ENCODE measurements at regions not wholly inside any gene's neighbourhood (a gene's known extent, or its start where the extent isn't known, plus 50 kb on each side); places are given as distances from the start of the nearest gene placed in this dataset.
A peak's percentile ranks its signal among the peaks of the same experiment; 100 is the strongest.

- Histone ChIP-seq H3K4me1 (peaks cover 0 to 42% (median 39%) of the 10 kb centered on the region in 4 donors), H3K27me3 (no peaks in the 10 kb centered on the region), H3K9me3 (peaks cover 0 to 10% (median 7%) of the 10 kb centered on the region in 4 donors), H3K27ac (peak overlapping the region in 1 of 5 donors; percentile 24), H3K36me3 (no peaks in the 10 kb centered on the region), H3K4me3 (no peak overlapping the region)
- 26 to 48% (median 38%) methylated on average over 3 of the region's 3 CpGs for WGBS, 5 donors
- TF ChIP-seq POLR2A (IDR thresholded peaks at IDR 0.05) (no peak), EP300 (IDR thresholded peaks at IDR 0.05) (no peak), POLR2AphosphoS5 (IDR thresholded peaks at IDR 0.05) (no peak), CTCF (IDR thresholded peaks at IDR 0.05) (no peak)
- intact Hi-C loops (cut with DNase I; ENCODE audit: low total_unique reads): no loop called here
- DNase-seq: no peak
Measured at GRCh38 chr5:38613490-38613889, 57.0 kb upstream of the LIFR start.

- Histone ChIP-seq H3K27ac (peak overlapping the region; percentile 10 to 76 (median 63)), H3K36me3 (no peaks in the 10 kb centered on the region), H3K9me3 (peaks cover 0 to 16% (median 7%) of the 10 kb centered on the region in 4 donors), H3K4me1 (peaks cover 0 to 40% (median 33%) of the 10 kb centered on the region in 4 donors), H3K4me3 (no peak overlapping the region), H3K27me3 (no peaks in the 10 kb centered on the region)
- TF ChIP-seq POLR2AphosphoS5 (IDR thresholded peaks at IDR 0.05) (peak in 2 of 3 donors; percentile 78 to 83), EP300 (IDR thresholded peaks at IDR 0.05) (no peak), CTCF (IDR thresholded peaks at IDR 0.05) (no peak), POLR2A (IDR thresholded peaks at IDR 0.05) (no peak)
- 27 to 43% (median 35%) methylated on average over 5 of the region's 5 CpGs for WGBS, 5 donors
- peak; percentile 93 to 95 for DNase-seq
- intact Hi-C loops (cut with DNase I; ENCODE audit: low total_unique reads): no loop called here
Measured at GRCh38 chr5:38613992-38614836, 57.8 kb upstream of the LIFR start.

- H3K27me3 ChIP-seq: no peaks in the 10 kb centered on the region
- intact Hi-C loops (cut with DNase I; ENCODE audit: low total_unique reads): no loop called here
- no peak for DNase-seq
- H3K9me3 ChIP-seq: peaks cover 0 to 16% (median 7%) of the 10 kb centered on the region in 4 donors
- H3K4me1 ChIP-seq: peaks cover 0 to 33% (median 25%) of the 10 kb centered on the region in 4 donors
- H3K4me3 ChIP-seq: no peak overlapping the region
- peak overlapping the region in 3 of 5 donors; percentile 10 to 76 (median 67) for H3K27ac ChIP-seq
- H3K36me3 ChIP-seq: no peaks in the 10 kb centered on the region
- TF ChIP-seq POLR2A (IDR thresholded peaks at IDR 0.05) (no peak), POLR2AphosphoS5 (IDR thresholded peaks at IDR 0.05) (no peak), EP300 (IDR thresholded peaks at IDR 0.05) (no peak), CTCF (IDR thresholded peaks at IDR 0.05) (no peak)
- 79 to 89% (median 86%) methylated on average over 1 of the region's 1 CpG for WGBS, 5 donors
Measured at GRCh38 chr5:38615042-38615441, 58.6 kb upstream of the LIFR start.

GRCh38 chr5:38615981-38616451 lies 59.6 kb upstream of the LIFR start:
- TF ChIP-seq CTCF (IDR thresholded peaks at IDR 0.05) (no peak), POLR2AphosphoS5 (IDR thresholded peaks at IDR 0.05) (no peak), POLR2A (IDR thresholded peaks at IDR 0.05) (no peak), EP300 (IDR thresholded peaks at IDR 0.05) (no peak)
- intact Hi-C loops (cut with DNase I; ENCODE audit: low total_unique reads): no loop called here
- DNase-seq: peak in 1 of 2 donors; percentile 44
- 55 to 80% (median 72%) methylated on average over 3 of the region's 3 CpGs for WGBS, 5 donors
- Histone ChIP-seq H3K36me3 (no peaks in the 10 kb centered on the region), H3K27me3 (no peaks in the 10 kb centered on the region), H3K4me3 (no peak overlapping the region), H3K9me3 (peaks cover 0 to 16% (median 7%) of the 10 kb centered on the region in 4 donors), H3K27ac (peak overlapping the region in 3 of 5 donors; percentile 16 to 67 (median 58)), H3K4me1 (peaks cover 0 to 29% (median 23%) of the 10 kb centered on the region in 4 donors)
